Tibial nerve (tissue), 3 donors: ENCODE measurements at regions not wholly inside any gene's neighbourhood (a gene's known extent, or its start where the extent isn't known, plus 50 kb on each side); places are given as distances from the start of the nearest gene placed in this dataset.

Experiments
- CTCF ChIP-seq, 5 experiments: fragments of 200-600 bp in 3 of 5; fragments of 450-650 bp in 2 of 5; sonication (generic) in 3 of 5; IDR thresholded peaks; one replicate each; pipeline ENCODE4 v1.5.1; 2016 to 2019; ENCODE audit warnings: antibody characterized with exemption in 5 of 5, mild to moderate bottlenecking in 3 of 5, moderate library complexity in 2 of 5
- POLR2A ChIP-seq, 2 donors: fragments of 450-650 bp; IDR thresholded peaks; one replicate each; pipeline ENCODE4 v1.6.1; 2017; ENCODE audit warnings: antibody characterized with exemption in 2 of 2, mild to moderate bottlenecking in 2 of 2, moderate library complexity in 2 of 2

GRCh38 chr2:155701721-155702120, 630.8 kb downstream of the NR4A2 start:
- no peak for TF ChIP-seq CTCF (IDR thresholded peaks at IDR 0.05)
- no peak for TF ChIP-seq POLR2A (IDR thresholded peaks at IDR 0.05)
